HEK293T (cell line): ENCODE measurements at regions not wholly inside any gene's neighbourhood (a gene's known extent, or its start where the extent isn't known, plus 50 kb on each side); places are given as distances from the start of the nearest gene placed in this dataset.

Source experiments
- BHLHE40 ChIP-seq: fragments of 450-650 bp; IDR thresholded peaks from 2 replicates; pipeline ENCODE4 v1.6.1; 2016; ENCODE audit warnings: mild to moderate bottlenecking, moderate library complexity, borderline replicate concordance
- ELF4 ChIP-seq: fragments of 450-650 bp; IDR thresholded peaks from 2 replicates; pipeline ENCODE4 v1.6.1; 2017; ENCODE audit warnings: antibody characterized with exemption
- FOXA1 ChIP-seq: fragments of 450-650 bp; IDR thresholded peaks from 2 replicates; pipeline ENCODE4 v1.6.1; 2016; ENCODE audit warnings: mild to moderate bottlenecking
- FOXK2 ChIP-seq: fragments of 450-650 bp; IDR thresholded peaks from 2 replicates; pipeline ENCODE4 v1.6.1; 2016; ENCODE audit warnings: mild to moderate bottlenecking
- FOXM1 ChIP-seq: fragments of 450-650 bp; IDR thresholded peaks from 2 replicates; pipeline ENCODE4 v1.6.1; 2017; ENCODE audit warnings: mild to moderate bottlenecking, borderline replicate concordance
- L3MBTL2 ChIP-seq: fragments of 450-650 bp; conservative IDR thresholded peaks from 2 replicates; pipeline ENCODE4 v1.6.1; 2016; ENCODE audit warnings: mild to moderate bottlenecking
- NFRKB ChIP-seq: fragments of 450-650 bp; IDR thresholded peaks from 2 replicates; pipeline ENCODE4 v1.6.1; 2016; ENCODE audit warnings: mild to moderate bottlenecking, moderate library complexity
- SP1 ChIP-seq: fragments of 450-650 bp; IDR thresholded peaks from 2 replicates; pipeline ENCODE4 v1.6.1; 2017
- ZNF384 ChIP-seq: fragments of 450-650 bp; IDR thresholded peaks from 2 replicates; pipeline ENCODE4 v1.6.1; 2016

- no peak for TF ChIP-seq FOXK2
- TF ChIP-seq ELF4, result no peak
- TF ChIP-seq SP1, result no peak
- no peak for TF ChIP-seq ZNF384
- TF ChIP-seq FOXM1, result no peak
- TF ChIP-seq BHLHE40, result no peak
- TF ChIP-seq NFRKB, result no peak
- no peak for TF ChIP-seq L3MBTL2
- no peak for TF ChIP-seq FOXA1
These were observed 87.8 kb upstream of the RAB6C start for GRCh38 chr2:129891341-129892320.
